ENCODE measurements at regions not wholly inside any gene's neighbourhood (a gene's known extent, or its start where the extent isn't known, plus 50 kb on each side); places are given as distances from the start of the nearest gene placed in this dataset.

DNA sequence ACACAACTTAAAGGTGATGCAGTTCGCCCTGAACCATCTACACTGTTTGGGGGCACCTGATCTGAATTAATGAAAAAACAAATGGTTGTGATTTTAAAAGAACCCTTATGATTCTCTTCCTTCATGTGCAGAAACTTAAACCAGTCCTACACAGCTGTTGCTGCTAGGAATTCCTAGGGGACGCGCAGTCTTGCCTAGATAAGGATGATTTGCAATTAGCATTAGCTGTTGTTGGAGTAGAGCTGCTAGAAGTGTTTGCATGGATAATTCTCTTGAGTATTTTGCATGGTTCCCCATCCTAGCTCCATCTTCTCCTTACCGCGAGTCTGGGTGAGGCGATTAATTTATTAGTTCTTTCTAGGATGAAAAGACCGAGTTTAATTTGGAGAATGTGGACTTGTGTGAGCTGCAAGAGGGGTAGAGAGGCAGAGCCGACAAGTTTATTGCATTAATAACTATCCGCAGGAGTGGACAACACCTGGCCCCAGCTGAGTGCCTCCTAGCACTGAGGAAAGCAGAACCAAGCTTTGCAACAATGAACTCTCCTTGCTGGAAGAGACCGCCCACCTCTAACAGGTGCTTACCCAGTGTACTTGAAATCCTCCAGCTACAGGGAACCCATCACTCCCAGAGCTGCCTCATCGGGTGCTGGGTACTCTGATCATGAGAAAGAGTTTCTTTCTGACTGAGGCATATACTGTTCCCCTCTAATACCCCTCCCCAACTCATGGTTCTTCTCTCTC is 75.0 kb upstream of the WNT7A start:
- DNase-seq, result no peak

DNA sequence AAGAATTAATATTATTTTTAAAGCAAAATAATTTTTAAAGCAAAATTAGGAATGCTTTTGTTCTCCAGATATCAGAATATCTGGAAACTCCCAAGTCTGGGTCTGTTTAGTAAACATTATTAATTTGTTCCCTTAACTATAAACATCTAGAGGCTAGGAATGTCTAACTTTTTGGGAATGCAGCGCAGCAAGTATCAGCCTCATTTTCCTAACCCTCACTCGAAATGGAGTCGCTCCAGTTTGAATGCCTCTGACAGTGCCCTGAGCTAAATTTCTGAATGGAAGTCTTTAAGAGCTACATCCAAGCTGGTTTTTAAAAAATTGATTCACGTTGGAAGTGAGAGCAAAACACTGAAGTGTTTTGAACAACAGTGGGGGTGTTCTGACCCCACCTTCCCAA is 74.4 kb upstream of the WNT7A start:
- DNase-seq, result no peak

DNA sequence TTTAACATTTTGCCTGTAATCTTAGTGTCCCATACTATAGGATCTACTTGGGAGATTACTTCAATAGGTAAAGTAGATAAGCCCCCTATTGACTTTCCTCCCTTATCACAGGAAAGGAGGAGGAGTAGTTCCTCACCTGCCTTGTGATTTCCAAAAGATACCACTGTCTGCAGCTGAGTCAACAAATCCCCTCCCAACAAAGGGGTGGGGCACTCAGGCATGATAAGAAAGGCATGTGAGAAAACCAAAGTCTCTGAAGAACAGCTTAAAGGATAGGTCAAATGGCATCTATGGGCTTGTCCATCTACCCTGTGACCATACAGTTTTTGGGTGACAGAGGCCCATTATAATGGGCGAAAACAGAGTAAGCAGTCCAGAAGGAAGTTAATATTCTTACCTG is 71.3 kb upstream of the WNT7A start:
- no peak for DNase-seq

DNA sequence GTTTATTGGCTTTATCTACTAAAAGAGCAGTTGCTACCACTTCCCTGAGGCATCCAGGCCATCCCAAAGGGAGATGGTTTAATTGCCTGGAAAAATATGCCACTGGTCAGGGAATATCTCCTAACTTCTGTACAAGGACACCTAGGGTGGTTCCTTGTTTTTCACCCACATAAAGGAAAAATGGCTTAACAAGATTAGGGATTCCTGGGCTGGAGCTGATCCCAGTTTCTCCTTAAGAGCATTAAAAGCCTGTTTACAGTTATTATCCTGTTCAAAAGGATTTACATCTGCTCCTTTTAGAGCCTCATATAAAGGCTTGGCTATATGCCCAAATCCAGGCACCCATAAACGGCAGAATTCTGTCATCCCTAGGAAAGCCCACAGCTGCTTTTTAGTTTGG is 70.2 kb upstream of the WNT7A start:
- no peak for DNase-seq

DNA sequence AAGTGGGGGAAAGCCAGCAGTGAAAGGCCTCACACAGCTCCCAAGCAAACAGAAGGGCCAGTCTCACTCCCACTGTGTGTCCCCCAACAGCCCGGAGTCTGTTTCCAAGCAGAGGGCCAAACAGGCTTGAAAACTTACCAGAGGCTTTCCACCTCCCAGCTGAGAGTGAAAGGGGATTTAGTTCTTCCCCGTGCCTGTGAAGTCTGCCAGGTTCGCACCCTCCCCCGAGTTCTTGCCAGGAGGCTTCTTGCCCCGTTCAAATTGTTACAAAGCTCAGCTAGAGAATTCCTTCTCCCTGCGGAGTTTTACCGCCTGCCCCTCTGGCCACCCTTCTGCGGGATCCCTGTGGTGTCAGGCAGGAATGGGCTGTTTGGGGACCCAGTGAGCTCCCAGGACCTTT is 68.0 kb upstream of the WNT7A start:
- no peak for DNase-seq

DNA sequence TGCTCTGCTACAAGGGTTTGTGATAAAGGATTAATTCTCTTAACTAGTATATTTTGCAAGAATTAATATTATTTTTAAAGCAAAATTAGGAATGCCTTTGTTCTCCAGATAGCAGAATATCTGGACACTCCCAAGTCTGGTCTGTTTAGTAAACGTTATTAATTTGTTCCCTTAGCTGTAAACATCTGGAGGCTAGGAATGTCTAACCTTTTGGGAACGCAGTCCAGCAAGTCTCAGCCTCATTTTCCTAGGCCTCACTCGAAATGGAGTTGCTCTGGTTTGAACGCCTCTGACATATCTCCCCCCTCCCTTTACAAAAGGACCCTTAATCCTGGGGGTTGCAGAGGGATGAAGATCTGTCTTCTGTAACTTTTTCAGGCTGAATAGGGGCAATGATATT is 59.3 kb upstream of the WNT7A start:
- DNase-seq, result no peak

DNA sequence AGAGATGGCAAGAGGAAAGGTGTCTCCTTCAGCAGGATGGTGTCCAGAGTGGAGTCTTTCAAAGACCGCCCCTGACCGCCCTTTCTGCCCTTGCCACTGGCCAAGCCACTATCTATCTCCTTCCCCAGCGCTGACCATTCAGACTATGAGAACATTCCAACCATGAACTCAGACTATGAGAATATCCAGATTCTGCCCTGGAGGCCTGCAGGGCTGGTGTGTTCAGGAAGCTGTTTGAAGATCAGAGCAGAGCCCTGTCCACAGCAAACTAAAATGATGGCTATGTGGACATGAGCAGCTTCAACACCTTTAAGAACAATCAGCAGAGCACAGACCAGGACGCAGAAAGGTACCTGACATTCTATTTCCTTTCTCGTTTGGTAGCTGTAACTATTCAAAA is 57.3 kb upstream of the WNT7A start:
- no peak for DNase-seq

DNA sequence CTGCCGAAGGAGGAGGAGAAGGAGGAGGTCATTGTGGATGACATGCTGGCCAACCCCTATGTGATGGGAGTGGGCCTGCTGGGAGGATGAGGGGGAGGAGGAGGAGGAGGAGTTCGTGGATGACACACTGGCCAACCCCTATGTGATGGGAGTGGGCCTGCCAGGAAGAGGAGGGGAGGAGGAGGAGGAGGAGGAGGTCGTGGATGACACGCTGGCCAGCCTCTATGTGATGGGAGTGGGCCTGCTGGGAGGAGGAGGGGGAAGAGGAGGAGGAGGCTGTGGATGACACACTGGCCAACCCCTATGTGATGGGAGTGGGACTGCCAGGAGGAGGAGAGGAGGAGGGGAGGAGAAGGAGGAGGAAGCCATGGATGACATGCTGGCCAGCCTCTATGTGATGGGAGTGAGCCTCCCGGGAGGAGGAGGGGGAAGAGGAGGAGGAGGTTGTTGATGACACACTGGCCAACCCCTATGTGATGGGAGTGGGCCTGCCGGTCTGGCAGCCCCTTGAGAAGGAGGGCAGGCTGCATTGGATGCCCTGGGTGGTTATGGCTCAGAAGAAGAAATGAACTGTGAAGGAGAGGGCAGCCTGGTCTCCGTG is 55.7 kb upstream of the WNT7A start:
- no peak for DNase-seq

DNA sequence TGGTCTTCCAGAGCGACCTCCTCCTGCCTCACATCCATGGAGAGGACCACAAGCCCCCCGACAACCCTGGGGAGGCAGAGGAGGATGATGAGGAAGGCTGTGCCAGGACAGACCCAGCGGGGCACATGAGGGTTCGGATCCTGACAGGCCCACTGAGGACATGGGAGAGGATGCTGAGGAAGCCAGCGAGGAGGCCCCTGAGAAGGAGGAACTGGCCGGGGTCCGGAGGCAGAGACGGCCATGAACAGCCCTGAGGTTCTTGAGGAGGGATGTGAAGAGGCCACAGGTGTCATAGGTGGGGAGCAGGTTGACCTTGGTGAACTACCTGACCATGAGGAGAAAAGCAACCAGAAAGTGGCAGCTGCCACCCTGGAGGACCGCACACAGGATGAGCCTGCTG is 54.9 kb upstream of the WNT7A start:
- no peak for DNase-seq

DNA sequence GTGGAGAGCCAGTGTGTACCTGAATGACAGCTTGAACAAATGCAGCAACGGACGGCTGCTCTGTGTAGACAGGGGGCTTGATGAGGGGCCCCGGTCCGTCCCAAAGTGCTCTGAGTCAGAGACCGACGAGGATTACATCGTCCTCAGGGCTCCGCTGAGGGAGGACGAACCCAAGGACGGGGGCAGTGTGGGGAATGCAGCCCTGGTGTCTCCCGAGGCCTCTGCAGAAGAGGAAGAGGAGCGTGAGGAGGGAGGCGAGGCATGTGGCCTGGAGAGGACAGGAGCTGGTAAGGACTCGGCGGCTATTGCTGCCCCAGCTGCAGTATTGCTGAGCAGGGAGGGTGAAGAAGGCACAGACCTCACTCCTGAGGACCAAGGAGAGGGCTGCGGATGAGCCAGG is 54.4 kb upstream of the WNT7A start:
- DNase-seq, result no peak

DNA sequence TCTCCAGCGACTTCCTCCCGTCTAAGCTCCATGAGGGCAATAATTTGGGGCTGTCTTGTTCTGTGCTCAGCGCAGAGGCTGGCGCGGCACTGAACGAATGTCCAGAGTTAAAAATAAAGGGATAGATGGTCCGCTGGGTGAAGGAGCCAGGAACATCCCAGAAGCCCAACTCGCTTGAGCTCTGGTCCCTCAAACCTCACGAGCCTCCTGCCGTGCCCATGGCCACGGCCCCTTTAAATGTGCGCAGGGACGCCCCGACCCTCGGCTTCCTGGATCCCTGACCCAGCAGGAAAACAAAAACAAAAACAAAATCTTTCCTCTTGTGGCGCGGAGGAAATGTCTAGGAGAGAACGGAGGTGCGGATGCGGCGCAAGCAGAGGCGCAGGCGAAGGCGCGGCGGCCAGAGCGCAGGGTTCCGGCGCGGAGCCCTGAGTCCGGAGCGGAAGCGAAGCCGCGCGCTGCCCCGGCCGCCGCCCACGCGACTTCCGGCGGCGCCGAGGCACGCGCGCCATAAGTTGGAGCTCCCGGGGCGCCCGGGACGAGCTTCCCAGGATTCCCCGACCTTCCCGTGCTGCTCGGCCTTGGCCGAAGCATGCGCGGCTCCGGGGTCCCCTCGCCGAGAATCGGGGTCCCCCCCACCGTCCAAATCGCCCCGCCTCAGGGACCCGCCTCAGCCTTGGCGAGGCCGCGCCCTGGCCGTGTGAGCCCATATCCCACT is 52.9 kb upstream of the WNT7A start:
- peak; percentile 11 to 14 for DNase-seq

DNA sequence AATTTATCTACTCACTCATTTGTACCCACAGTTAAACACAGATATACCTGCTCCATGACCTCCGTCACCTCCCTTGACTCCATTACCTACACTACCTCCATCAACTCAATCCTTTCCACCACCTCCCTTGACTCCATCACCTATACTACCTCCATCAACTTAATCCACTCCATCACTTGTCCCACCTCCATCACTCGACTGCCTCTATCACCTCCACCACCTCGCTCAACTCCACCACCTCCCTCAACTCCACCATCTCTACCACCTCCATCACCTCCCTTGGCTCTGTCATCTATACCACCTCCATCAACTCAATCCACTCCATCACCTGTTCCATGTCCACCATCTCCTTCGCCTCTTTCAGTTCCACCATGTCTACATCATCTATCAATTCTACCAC is 51.3 kb upstream of the WNT7A start:
- no peak for DNase-seq
